CD4-positive, alpha-beta T cell treated with Interleukin-17A for 1 hour (primary cell): ENCODE measurements at regions not wholly inside any gene's neighbourhood (a gene's known extent, or its start where the extent isn't known, plus 50 kb on each side); places are given as distances from the start of the nearest gene placed in this dataset.
A peak's percentile ranks its signal among the peaks of the same experiment; 100 is the strongest.

Source experiments
- DNase-seq: peaks from one replicate; pipeline ENCODE4 v3.0.0-alpha.2; 2020

GRCh38 chr5:33261747-33262146, 179.0 kb upstream of the TARS1 start:
- DNase-seq, result no peak

GRCh38 chr5:33267801-33268200, 173.0 kb upstream of the TARS1 start:
- DNase-seq, result no peak

- no peak for DNase-seq
These were observed 172.4 kb upstream of the TARS1 start for GRCh38 chr5:33268374-33268773.

GRCh38 chr5:33270671-33271070, 170.1 kb upstream of the TARS1 start:
- DNase-seq, result no peak

GRCh38 chr5:33271606-33272005, 169.2 kb upstream of the TARS1 start:
- no peak for DNase-seq

GRCh38 chr5:33272288-33272687, 168.5 kb upstream of the TARS1 start:
- no peak for DNase-seq

GRCh38 chr5:33273985-33274384, 166.8 kb upstream of the TARS1 start:
- DNase-seq, result no peak

- DNase-seq, result no peak
These were observed 165.4 kb upstream of the TARS1 start for GRCh38 chr5:33275391-33275790.

GRCh38 chr5:33275921-33276627, 164.7 kb upstream of the TARS1 start:
- no peak for DNase-seq

- DNase-seq, result no peak
These were observed 164.2 kb upstream of the TARS1 start for GRCh38 chr5:33276628-33276950.

GRCh38 chr5:33277061-33277650, 163.6 kb upstream of the TARS1 start:
- no peak for DNase-seq

- DNase-seq, result no peak
These were observed 159.3 kb upstream of the TARS1 start for GRCh38 chr5:33281431-33281843.

GRCh38 chr5:33282157-33282556, 158.6 kb upstream of the TARS1 start:
- DNase-seq, result no peak

GRCh38 chr5:33282696-33283095, 158.1 kb upstream of the TARS1 start:
- DNase-seq, result no peak

- DNase-seq, result no peak
These were observed 157.5 kb upstream of the TARS1 start for GRCh38 chr5:33283243-33283642.

- no peak for DNase-seq
These were observed 156.1 kb upstream of the TARS1 start for GRCh38 chr5:33284681-33285080.

GRCh38 chr5:33287242-33287641, 153.5 kb upstream of the TARS1 start:
- no peak for DNase-seq

- no peak for DNase-seq
These were observed 149.4 kb upstream of the TARS1 start for GRCh38 chr5:33291216-33292000.

GRCh38 chr5:33297760-33298216, 143.0 kb upstream of the TARS1 start:
- no peak for DNase-seq

GRCh38 chr5:33299621-33300208, 141.1 kb upstream of the TARS1 start:
- no peak for DNase-seq

- peak; percentile 7 for DNase-seq
These were observed 140.5 kb upstream of the TARS1 start for GRCh38 chr5:33300209-33300742.

- DNase-seq, result no peak
These were observed 137.1 kb upstream of the TARS1 start for GRCh38 chr5:33303579-33304095.

GRCh38 chr5:33304601-33305000, 136.2 kb upstream of the TARS1 start:
- DNase-seq, result no peak
